DOHH2 (cell line): ENCODE measurements at regions not wholly inside any gene's neighbourhood (a gene's known extent, or its start where the extent isn't known, plus 50 kb on each side); places are given as distances from the start of the nearest gene placed in this dataset.

Experiments used
- H3F3A ChIP-seq: fragments of 200-600 bp; sonication (generic), shearing (Covaris generic); 2 replicates; pipeline ENCODE4 v1.6.0; 2016; ENCODE audit warnings: antibody characterized with exemption, mild to moderate bottlenecking; ENCODE audit not compliant: control insufficient read depth, insufficient read depth
- H3K27ac ChIP-seq: fragments of 200-600 bp; sonication (generic); 2 replicates; pipeline ENCODE4 v1.5.1; 2014; ENCODE audit warnings: low read depth, mild to moderate bottlenecking, low read length, moderate library complexity
- H3K27me3 ChIP-seq: fragments of 200-600 bp; sonication (generic); 2 replicates; pipeline ENCODE4 v1.6.1; 2014; ENCODE audit warnings: mild to moderate bottlenecking, low read length, mixed read lengths; ENCODE audit not compliant: control insufficient read depth
- H3K36me3 ChIP-seq: fragments of 200-600 bp; sonication (generic); 2 replicates; pipeline ENCODE4 v1.6.1; 2014; ENCODE audit warnings: mild to moderate bottlenecking, low read length, moderate library complexity, mixed read lengths; ENCODE audit not compliant: control insufficient read depth
- H3K4me1 ChIP-seq: fragments of 200-600 bp; sonication (generic); 2 replicates; pipeline ENCODE4 v1.6.1; 2014; ENCODE audit warnings: mild to moderate bottlenecking, low read length, mixed read lengths; ENCODE audit not compliant: control insufficient read depth
- H3K4me2 ChIP-seq: fragments of 200-600 bp; sonication (generic); 2 replicates; pipeline ENCODE4 v1.6.0; 2014; ENCODE audit warnings: mild to moderate bottlenecking, low read length, moderate library complexity
- H3K4me3 ChIP-seq: fragments of 200-600 bp; sonication (generic); 2 replicates; pipeline ENCODE4 v1.5.1; 2014; ENCODE audit warnings: mild to moderate bottlenecking, low read length, mixed read lengths
- H3K79me2 ChIP-seq: fragments of 200-600 bp; sonication (generic); 2 replicates; pipeline ENCODE4 v1.6.1; 2014; ENCODE audit warnings: mild to moderate bottlenecking, low read length, mixed read lengths; ENCODE audit not compliant: control insufficient read depth
- H3K9me2 ChIP-seq: fragments of 200-600 bp; sonication (generic); replicated peaks from 2 replicates; pipeline ENCODE4 v1.6.1; 2014; ENCODE audit warnings: mild to moderate bottlenecking, low read length, mixed read lengths; ENCODE audit not compliant: control insufficient read depth
- H3K9me3 ChIP-seq: fragments of 200-600 bp; sonication (generic); 2 replicates; pipeline ENCODE4 v1.6.1; 2014; ENCODE audit warnings: antibody characterized with exemption, low read length, mixed read lengths; ENCODE audit not compliant: control insufficient read depth, insufficient read depth
- H4K20me1 ChIP-seq: fragments of 200-600 bp; sonication (generic); 2 replicates; pipeline ENCODE4 v1.6.0; 2014; ENCODE audit warnings: low read depth, mild to moderate bottlenecking, antibody characterized with exemption, low read length, moderate library complexity; ENCODE audit not compliant: control insufficient read depth, insufficient read depth
- EZH2phosphoT487 ChIP-seq: fragments of 200-600 bp; sonication (generic); IDR thresholded peaks from 2 replicates; pipeline ENCODE4 v1.6.1; 2017; ENCODE audit warnings: borderline replicate concordance, mild to moderate bottlenecking, antibody characterized with exemption, low read length, moderate library complexity, mixed read lengths
- TF ChIP-seq, protein P1 (sequence below): fragments of 200-600 bp; sonication (generic); IDR thresholded peaks from one replicate; pipeline ENCODE4 v1.5.1; 2014; ENCODE audit warnings: antibody characterized with exemption, mild to moderate bottlenecking, low read depth, low read length; ENCODE audit not compliant: poor library complexity, severe bottlenecking

DNA sequence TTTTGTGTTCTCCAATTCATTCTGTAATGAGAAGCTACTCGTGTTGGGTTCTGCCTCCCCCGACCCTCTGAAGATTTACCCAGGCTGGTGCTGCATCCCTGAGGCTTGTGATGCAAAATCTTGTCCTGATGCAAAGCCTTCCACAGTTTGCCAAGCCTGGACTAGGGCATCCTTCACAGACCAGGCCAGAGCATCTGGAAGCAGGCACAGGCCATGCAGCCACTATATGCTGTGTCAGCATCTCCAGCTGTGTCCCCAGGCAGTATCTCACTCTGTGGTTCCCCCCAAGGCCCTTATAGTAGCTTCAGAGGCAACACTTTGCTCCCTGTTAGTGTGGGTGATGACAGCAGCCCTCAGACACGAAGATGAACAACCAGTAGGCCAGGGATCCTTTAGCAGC lies 77.3 kb upstream of the RCN1 start:
- Histone ChIP-seq H3K27me3 (peaks cover 1% of the 10 kb centered on the region; the same call in 1 of the 2 replicates), H3K36me3 (no peaks in the 10 kb centered on the region), H3K4me1 (no peaks in the 10 kb centered on the region), H3K4me3 (no peak overlapping the region), H4K20me1 (no peaks in the 10 kb centered on the region), H3K27ac (no peak overlapping the region), H3K9me2 (no peaks in the 10 kb centered on the region), H3K9me3 (no peaks in the 10 kb centered on the region), H3K4me2 (no peak overlapping the region), H3F3A (no peaks in the 10 kb centered on the region), H3K79me2 (no peaks in the 10 kb centered on the region)
- TF ChIP-seq EZH2phosphoT487 = no peak
- TF ChIP-seq, protein P1, sequence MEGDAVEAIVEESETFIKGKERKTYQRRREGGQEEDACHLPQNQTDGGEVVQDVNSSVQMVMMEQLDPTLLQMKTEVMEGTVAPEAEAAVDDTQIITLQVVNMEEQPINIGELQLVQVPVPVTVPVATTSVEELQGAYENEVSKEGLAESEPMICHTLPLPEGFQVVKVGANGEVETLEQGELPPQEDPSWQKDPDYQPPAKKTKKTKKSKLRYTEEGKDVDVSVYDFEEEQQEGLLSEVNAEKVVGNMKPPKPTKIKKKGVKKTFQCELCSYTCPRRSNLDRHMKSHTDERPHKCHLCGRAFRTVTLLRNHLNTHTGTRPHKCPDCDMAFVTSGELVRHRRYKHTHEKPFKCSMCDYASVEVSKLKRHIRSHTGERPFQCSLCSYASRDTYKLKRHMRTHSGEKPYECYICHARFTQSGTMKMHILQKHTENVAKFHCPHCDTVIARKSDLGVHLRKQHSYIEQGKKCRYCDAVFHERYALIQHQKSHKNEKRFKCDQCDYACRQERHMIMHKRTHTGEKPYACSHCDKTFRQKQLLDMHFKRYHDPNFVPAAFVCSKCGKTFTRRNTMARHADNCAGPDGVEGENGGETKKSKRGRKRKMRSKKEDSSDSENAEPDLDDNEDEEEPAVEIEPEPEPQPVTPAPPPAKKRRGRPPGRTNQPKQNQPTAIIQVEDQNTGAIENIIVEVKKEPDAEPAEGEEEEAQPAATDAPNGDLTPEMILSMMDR = no peak

DNA sequence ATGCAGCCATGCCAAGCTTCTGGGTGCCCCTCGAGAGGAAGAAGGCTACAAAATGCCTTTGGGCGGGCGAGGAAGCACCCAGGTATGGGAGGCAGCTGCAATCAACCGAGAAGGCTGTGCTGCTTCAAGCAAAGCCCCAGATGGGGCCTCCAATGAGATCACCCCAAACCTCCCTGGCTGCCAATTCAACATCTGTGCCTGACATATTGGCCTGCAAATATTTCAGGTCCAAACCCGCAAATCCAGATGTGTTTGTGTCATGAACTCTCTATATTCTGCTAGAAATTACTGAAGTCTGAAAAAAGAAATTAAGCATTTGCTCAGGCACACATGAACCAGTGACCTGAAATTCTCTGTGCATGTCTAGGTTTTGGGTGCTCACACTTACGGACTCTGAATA lies 78.8 kb upstream of the RCN1 start:
- no peaks in the 10 kb centered on the region for H3K9me2 ChIP-seq
- no peak overlapping the region for H3K4me2 ChIP-seq
- H3K27ac ChIP-seq = no peak overlapping the region
- H3K36me3 ChIP-seq = no peaks in the 10 kb centered on the region
- no peaks in the 10 kb centered on the region for H3K9me3 ChIP-seq
- TF ChIP-seq, protein P1 = no peak
- H3K79me2 ChIP-seq = no peaks in the 10 kb centered on the region
- H3K4me1 ChIP-seq = no peaks in the 10 kb centered on the region
- no peaks in the 10 kb centered on the region for H3F3A ChIP-seq
- H3K27me3 ChIP-seq = peaks cover 3% of the 10 kb centered on the region; the same call in 1 of the 2 replicates
- H4K20me1 ChIP-seq = no peaks in the 10 kb centered on the region
- no peak overlapping the region for H3K4me3 ChIP-seq

DNA sequence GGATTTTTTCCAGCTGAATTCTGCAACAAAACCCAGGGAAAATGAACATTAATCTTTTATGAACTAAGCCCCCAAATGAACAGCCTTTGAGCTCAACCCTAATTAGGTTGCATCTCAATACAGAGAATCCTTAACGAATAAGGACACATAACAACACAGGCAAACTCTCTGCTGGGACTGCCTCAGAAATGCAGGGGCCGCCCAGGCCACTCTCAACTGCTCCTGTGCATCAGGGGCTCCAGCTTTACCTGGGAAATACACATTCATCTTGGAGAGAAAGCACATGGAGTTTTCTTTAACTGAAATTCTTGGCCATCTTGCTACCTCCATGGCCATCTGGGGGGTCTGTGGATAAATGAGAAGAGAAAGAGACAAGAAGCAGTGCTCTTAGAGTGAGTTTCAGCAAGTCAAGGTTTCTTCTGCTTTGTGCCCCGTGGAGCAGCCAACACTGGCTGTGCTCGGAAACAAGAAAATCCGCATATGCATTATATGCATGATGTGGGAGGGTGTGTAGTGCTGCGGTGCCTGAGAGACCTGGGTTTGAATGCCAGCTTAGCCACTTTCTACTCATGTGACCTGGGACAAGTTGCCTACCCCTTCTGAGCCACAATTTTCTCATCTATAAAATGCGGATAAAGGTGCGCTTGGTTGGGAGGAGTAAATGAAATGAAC lies 81.9 kb upstream of the RCN1 start:
- no peak overlapping the region for H3K4me3 ChIP-seq
- no peaks in the 10 kb centered on the region for H3F3A ChIP-seq
- H3K9me2 ChIP-seq = no peaks in the 10 kb centered on the region
- peaks cover 3% of the 10 kb centered on the region; the same call in 1 of the 2 replicates for H3K27me3 ChIP-seq
- no peaks in the 10 kb centered on the region for H3K36me3 ChIP-seq
- no peaks in the 10 kb centered on the region for H3K4me1 ChIP-seq
- no peak overlapping the region for H3K4me2 ChIP-seq
- H3K27ac ChIP-seq = no peak overlapping the region
- TF ChIP-seq, protein P1 = no peak
- TF ChIP-seq EZH2phosphoT487 = no peak
- H3K79me2 ChIP-seq = no peaks in the 10 kb centered on the region
- H3K9me3 ChIP-seq = no peaks in the 10 kb centered on the region
- H4K20me1 ChIP-seq = no peaks in the 10 kb centered on the region
